IMR-90 (cell line): ENCODE measurements at regions not wholly inside any gene's neighbourhood (a gene's known extent, or its start where the extent isn't known, plus 50 kb on each side); places are given as distances from the start of the nearest gene placed in this dataset.
"Not testable (repeated sequence)": the region's sequence is repeated elsewhere in the genome, so short reads cannot be mapped to it uniquely, and the experiment has no call there.

Experiments used
- ATAC-seq: fragments of 200-7000 bp; cut with Tn5 transposase; 2 replicates; pipeline ENCODE4 v1.9.1; 2020; ENCODE audit warnings: low read depth, mild to moderate bottlenecking, moderate library complexity
- BruUV-seq: library from RNA; stranded (reverse); fragments of 400-500 nt; replicated peaks from 2 replicates; lab custom pipeline; 2021; lab: Mats Ljungman, UMichigan
- CTCF ChIA-PET: fragments of 300-600 bp; formaldehyde crosslinking; extraction: SDS; loops from one replicate; lab custom pipeline; 2021; ENCODE audit warnings: antibody characterized with exemption; lab: Yijun Ruan, JAX
- POLR2A ChIA-PET: fragments of 300-600 bp; sonication (Branson Sonifier 250); formaldehyde crosslinking; loops from one replicate; lab custom pipeline; 2022; ENCODE audit warnings: antibody characterized with exemption; ENCODE audit not compliant: unreplicated experiment; lab: Charles Lee
- DNase-seq: peaks from one replicate; pipeline ENCODE4 v3.0.0; 2013
- H2AFZ ChIP-seq: replicated peaks from 2 replicates; pipeline ENCODE3; 2013; ENCODE audit warnings: low read length, mild to moderate bottlenecking; ENCODE audit not compliant: poor library complexity
- H2AK5ac ChIP-seq: 2 replicates; pipeline ENCODE4 v1.6.1; 2013; ENCODE audit warnings: low read depth, low read length, inconsistent platforms
- H2AK9ac ChIP-seq: replicated peaks from 2 replicates; pipeline ENCODE3; 2013; ENCODE audit warnings: mild to moderate bottlenecking, low read depth, low read length, moderate library complexity; ENCODE audit not compliant: poor library complexity
- H2BK120ac ChIP-seq: 2 replicates; pipeline ENCODE4 v1.6.1; 2013; ENCODE audit warnings: low read depth, low read length, inconsistent platforms
- H2BK15ac ChIP-seq: 3 replicates; pipeline ENCODE4 v1.6.1; 2013; ENCODE audit warnings: low read depth, low read length, inconsistent platforms
- H2BK20ac ChIP-seq: 2 replicates; pipeline ENCODE4 v1.6.1; 2013; ENCODE audit warnings: low read depth, mild to moderate bottlenecking, inconsistent platforms, low read length, moderate library complexity
- H2BK5ac ChIP-seq: 2 replicates; pipeline ENCODE4 v1.6.1; 2013; ENCODE audit warnings: mild to moderate bottlenecking, low read depth, low read length, inconsistent platforms; ENCODE audit not compliant: poor library complexity, severe bottlenecking
- H3K14ac ChIP-seq: replicated peaks from 2 replicates; pipeline ENCODE4 v1.6.1; 2013; ENCODE audit warnings: low read depth, low read length, inconsistent platforms
- H3K18ac ChIP-seq: 2 replicates; pipeline ENCODE4 v1.6.1; 2013; ENCODE audit warnings: low read depth, low read length, control low read depth
- H3K23ac ChIP-seq: 2 replicates; pipeline ENCODE4 v1.6.1; 2013; ENCODE audit warnings: low read depth, low read length, inconsistent platforms
- H3K27ac ChIP-seq: 2 replicates; pipeline ENCODE4 v1.5.1; 2013; ENCODE audit warnings: mild to moderate bottlenecking, control low read depth, low read length; ENCODE audit not compliant: insufficient read depth
- H3K27me3 ChIP-seq: 2 replicates; pipeline ENCODE4 v1.6.1; 2013; ENCODE audit warnings: low read length; ENCODE audit not compliant: control insufficient read depth, insufficient read depth
- H3K36me3 ChIP-seq: 2 replicates; pipeline ENCODE4 v1.6.1; 2013; ENCODE audit warnings: low read length, mixed read lengths; ENCODE audit not compliant: control insufficient read depth, insufficient read depth
- H3K4ac ChIP-seq: 2 replicates; pipeline ENCODE4 v1.6.1; 2013; ENCODE audit warnings: low read depth, low read length, inconsistent platforms
- H3K4me1 ChIP-seq: 2 replicates; pipeline ENCODE4 v1.6.1; 2013; ENCODE audit warnings: low read length, mixed read lengths; ENCODE audit not compliant: control insufficient read depth, insufficient read depth
- H3K4me2 ChIP-seq: 2 replicates; pipeline ENCODE4 v1.6.1; 2013; ENCODE audit warnings: low read depth, mild to moderate bottlenecking, control low read depth, low read length, moderate library complexity
- H3K4me3 ChIP-seq: 2 replicates; pipeline ENCODE4 v1.5.1; 2013; ENCODE audit warnings: low read depth, mild to moderate bottlenecking, control low read depth, low read length, moderate library complexity; ENCODE audit not compliant: insufficient read depth
- H3K56ac ChIP-seq: 2 replicates; pipeline ENCODE4 v1.6.1; 2013; ENCODE audit warnings: low read length, inconsistent platforms; ENCODE audit not compliant: insufficient read depth; ENCODE audit errors: extremely low read depth
- H3K79me1 ChIP-seq, 2 experiments: 2 replicates each; pipeline ENCODE4 v1.6.1; 2013; ENCODE audit warnings: low read length in 2 of 2, inconsistent platforms in 1 of 2, low read depth in 1 of 2
- H3K9ac ChIP-seq: 2 replicates; pipeline ENCODE4 v1.6.1; 2013; ENCODE audit warnings: low read depth, low read length, control low read depth
- H3K9me1 ChIP-seq: 2 replicates; pipeline ENCODE4 v1.6.1; 2013; ENCODE audit warnings: low read length, inconsistent platforms; ENCODE audit not compliant: insufficient read depth
- H3K9me3 ChIP-seq: 2 replicates; pipeline ENCODE4 v1.6.1; 2013; ENCODE audit warnings: low read length; ENCODE audit not compliant: control insufficient read depth, insufficient read depth
- H4K20me1 ChIP-seq: 2 replicates; pipeline ENCODE4 v1.6.1; 2013; ENCODE audit warnings: low read length, inconsistent platforms; ENCODE audit not compliant: insufficient read depth
- H4K5ac ChIP-seq: 2 replicates; pipeline ENCODE4 v1.6.1; 2013; ENCODE audit warnings: mild to moderate bottlenecking, low read depth, low read length, control low read depth
- H4K8ac ChIP-seq, 2 experiments: 2 replicates each; pipeline ENCODE4 v1.6.1; 2013; ENCODE audit warnings: low read depth in 2 of 2, low read length in 2 of 2, control low read depth in 1 of 2, inconsistent platforms in 1 of 2
- H4K91ac ChIP-seq: 2 replicates; pipeline ENCODE4 v1.6.1; 2013; ENCODE audit warnings: low read depth, low read length, inconsistent platforms; ENCODE audit not compliant: insufficient read depth
- BHLHE40 ChIP-seq: fragments of 150-350 bp; IDR thresholded peaks from 2 replicates; pipeline ENCODE4 v1.6.1; 2016; ENCODE audit warnings: mild to moderate bottlenecking, low read depth, low read length
- CEBPB ChIP-seq: IDR thresholded peaks from 2 replicates; pipeline ENCODE4 v1.6.1; 2012; ENCODE audit warnings: low read depth, low read length, improper control_type of control experiment
- CHD1 ChIP-seq: IDR thresholded peaks from 2 replicates; pipeline ENCODE4 v1.6.1; 2012; ENCODE audit warnings: low read depth, low read length, improper control_type of control experiment
- MAFK ChIP-seq: IDR thresholded peaks from 2 replicates; pipeline ENCODE4 v1.6.1; 2012; ENCODE audit warnings: low read depth, low read length, improper control_type of control experiment
- POLR2A ChIP-seq: IDR thresholded peaks from 2 replicates; pipeline ENCODE4 v1.6.1; 2012; ENCODE audit warnings: mild to moderate bottlenecking, low read depth, low read length
- SMC3 ChIP-seq: fragments of 150-350 bp; IDR thresholded peaks from 2 replicates; pipeline ENCODE4 v1.6.1; 2016; ENCODE audit warnings: low read depth, mild to moderate bottlenecking, antibody characterized with exemption, low read length, moderate library complexity
- WGBS, 2 experiments: methylation state at CpG; one replicate each; pipeline versions ENCODE4 v1.1.5 to v1.1.7; 2013; ENCODE audit warnings: missing lambda C conversion rate in 2 of 2; ENCODE audit not compliant: insufficient read length in 1 of 2; ENCODE audit errors: extremely low coverage in 2 of 2; 5-methylcytosine and 5-hydroxymethylcytosine counted together
- dilution Hi-C: fragments of 300-500 bp; cut with HindIII; formaldehyde crosslinking; loops from one replicate; pipeline ENCODE4 v1.14.3; 2018; ENCODE audit warnings: low sequenced_read_pairs; ENCODE audit not compliant: unreplicated experiment
- in situ Hi-C: fragments of 300-500 bp; cut with MboI; formaldehyde crosslinking; loops from 3 replicates; pipeline ENCODE4 v1.14.3; 2019; ENCODE audit warnings: low sequenced_read_pairs, inconsistent platforms, mixed read lengths
- intact Hi-C: fragments of 100-400 bp; cut with micrococcal nuclease; formaldehyde crosslinking; loops from 2 replicates; pipeline ENCODE4 v1.10.0; 2022
- TF ChIP-seq, protein P1 (sequence below): fragments of 150-350 bp; IDR thresholded peaks from 2 replicates; pipeline ENCODE4 v1.6.1; 2017; ENCODE audit warnings: mild to moderate bottlenecking, antibody characterized with exemption, low read length, low read depth

- Histone ChIP-seq H3K56ac (no peak overlapping the region), H3K9me3 (no peaks in the 10 kb centered on the region), H4K5ac (no peak overlapping the region), H3K4ac (no peak overlapping the region), H2BK120ac (no peak overlapping the region), H3K4me1 (peaks cover 5% of the 10 kb centered on the region), H3K27ac (no peak overlapping the region), H4K91ac (no peak overlapping the region), H4K8ac (no peak overlapping the region), H3K27me3 (no peaks in the 10 kb centered on the region), H2AFZ (no peak overlapping the region), H3K9me1 (0 out of 2 replicates have a peak, but pooled peaks cover 3% of the 10 kb centered on the region), H2BK20ac (0 out of 2 replicates have a peak overlapping the region, but pooled peaks have one; percentile 24), H2BK5ac (no peak overlapping the region), H3K18ac (no peak overlapping the region; the same call in 1 of the 2 replicates), H3K14ac (0 out of 2 replicates have a peak overlapping the region, but pooled peaks have one; percentile 15), H3K4me2 (no peak overlapping the region), H3K36me3 (no peaks in the 10 kb centered on the region), H2AK5ac (no peak overlapping the region), H3K9ac (no peak overlapping the region), H3K79me1 (no peaks in the 10 kb centered on the region), H3K4me3 (no peak overlapping the region), H4K20me1 (no peaks in the 10 kb centered on the region), H2BK15ac (0 out of 3 replicates have a peak overlapping the region, but pooled peaks have one; percentile 5), H3K23ac (no peak overlapping the region), H2AK9ac (no peak overlapping the region)
- ChIA-PET POLR2A (no interaction called here), CTCF (no interaction called here)
- DNase-seq (no peak), ATAC-seq (no peak)
- WGBS, 2 experiments: no CpG with 5 or more reads among the region's 4 CpGs
- dilution Hi-C loops: no loop called here
- TF ChIP-seq SMC3 (no peak), CHD1 (no peak), BHLHE40 (no peak), MAFK (no peak), POLR2A (no peak), CEBPB (no peak)
- TF ChIP-seq, protein P1, sequence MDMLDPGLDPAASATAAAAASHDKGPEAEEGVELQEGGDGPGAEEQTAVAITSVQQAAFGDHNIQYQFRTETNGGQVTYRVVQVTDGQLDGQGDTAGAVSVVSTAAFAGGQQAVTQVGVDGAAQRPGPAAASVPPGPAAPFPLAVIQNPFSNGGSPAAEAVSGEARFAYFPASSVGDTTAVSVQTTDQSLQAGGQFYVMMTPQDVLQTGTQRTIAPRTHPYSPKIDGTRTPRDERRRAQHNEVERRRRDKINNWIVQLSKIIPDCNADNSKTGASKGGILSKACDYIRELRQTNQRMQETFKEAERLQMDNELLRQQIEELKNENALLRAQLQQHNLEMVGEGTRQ: no peak
- in situ Hi-C loops: no loop called here
- intact Hi-C loops: no loop called here
- no TSS peak for BruUV-seq
Measured at GRCh38 chr6:47174502-47175023, 132.4 kb upstream of the ADGRF1 start.

DNA sequence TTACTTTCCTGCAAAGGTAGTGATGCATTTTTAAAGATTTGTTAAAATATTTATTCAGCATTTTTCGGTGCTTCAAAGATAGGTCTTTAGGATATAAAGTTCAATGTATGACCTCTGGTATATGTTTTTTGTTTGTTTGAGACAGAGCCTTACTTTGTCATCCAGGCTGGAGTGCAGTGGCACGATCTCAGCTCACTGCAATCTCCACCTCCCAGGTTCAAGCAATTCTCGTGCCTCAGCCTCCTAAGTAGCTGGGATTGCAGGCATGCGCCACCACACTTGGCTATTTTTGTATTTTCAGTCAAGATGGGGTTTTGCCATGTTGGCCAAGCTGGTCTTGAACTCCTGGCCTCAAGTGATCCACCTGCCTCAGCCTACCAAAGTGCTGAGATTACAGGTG is 131.9 kb upstream of the ADGRF1 start:
- H2AFZ ChIP-seq, H3K23ac ChIP-seq, H3K79me1 ChIP-seq, H3K4ac ChIP-seq, in situ Hi-C loops, H4K91ac ChIP-seq, ATAC-seq, H3K18ac ChIP-seq, H3K56ac ChIP-seq, intact Hi-C loops, H4K5ac ChIP-seq, H3K4me2 ChIP-seq, CTCF ChIA-PET, H2BK15ac ChIP-seq, H3K27me3 ChIP-seq, H3K27ac ChIP-seq, H3K9ac ChIP-seq, DNase-seq, H3K4me3 ChIP-seq, H2AK5ac ChIP-seq, H3K9me3 ChIP-seq, H3K36me3 ChIP-seq, H4K8ac ChIP-seq, H2BK120ac ChIP-seq, H2BK5ac ChIP-seq, H4K20me1 ChIP-seq, POLR2A ChIA-PET, H3K14ac ChIP-seq, H3K4me1 ChIP-seq, H3K9me1 ChIP-seq, dilution Hi-C loops, H2AK9ac ChIP-seq, H2BK20ac ChIP-seq, BruUV-seq: not testable (repeated sequence)
- no CpG with 5 or more reads among the region's 4 CpGs for WGBS, 2 experiments
